ENCODE measurements at regions not wholly inside any gene's neighbourhood (a gene's known extent, or its start where the extent isn't known, plus 50 kb on each side); places are given as distances from the start of the nearest gene placed in this dataset.

DNA sequence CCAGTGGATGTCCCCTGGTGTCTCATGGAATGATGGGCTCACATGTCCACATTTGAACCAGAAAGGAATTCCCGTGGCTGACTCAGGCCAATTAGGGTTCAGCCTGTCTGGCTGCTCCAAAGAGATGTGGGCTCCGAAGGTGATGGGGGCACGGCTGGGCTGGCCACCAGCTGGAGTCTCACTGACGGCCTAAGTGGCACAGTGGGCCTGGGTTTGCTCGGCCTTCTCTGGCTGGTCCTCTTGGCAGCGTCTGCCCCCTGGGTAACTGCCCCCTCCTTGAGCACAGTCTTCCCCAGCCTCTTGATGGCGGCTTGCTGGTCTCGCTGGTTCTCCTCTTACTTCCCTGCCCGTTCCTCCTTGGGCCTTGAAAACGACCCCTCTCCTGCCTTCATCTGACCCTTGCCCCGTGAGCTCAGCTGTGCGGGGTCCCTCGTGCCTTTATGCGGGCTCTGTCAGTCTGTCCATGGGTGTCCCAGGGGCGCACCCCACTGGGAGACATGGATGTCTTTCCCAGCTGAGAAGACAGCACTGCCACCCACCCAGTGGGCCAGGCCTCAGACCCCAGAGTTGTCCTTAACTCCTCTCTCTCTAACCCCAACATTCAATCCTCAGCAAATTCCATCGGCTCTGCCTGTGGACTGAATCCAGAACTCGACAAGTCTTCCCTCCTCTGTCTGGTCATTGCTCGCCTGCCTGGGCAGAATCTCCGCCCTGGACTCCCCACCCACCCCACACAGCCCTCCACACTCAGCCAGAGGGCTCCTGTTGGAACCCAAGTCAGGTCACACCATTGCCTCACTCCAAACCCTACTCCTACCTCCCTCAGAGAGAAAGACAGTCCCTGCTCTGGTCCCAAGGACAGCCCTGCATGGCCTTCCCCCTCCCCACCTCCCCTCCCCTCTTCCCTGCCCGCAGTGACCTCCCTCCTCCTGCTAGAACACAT, 78.7 kb downstream of the CEBPB start:
- TF ChIP-seq, protein P1, sequence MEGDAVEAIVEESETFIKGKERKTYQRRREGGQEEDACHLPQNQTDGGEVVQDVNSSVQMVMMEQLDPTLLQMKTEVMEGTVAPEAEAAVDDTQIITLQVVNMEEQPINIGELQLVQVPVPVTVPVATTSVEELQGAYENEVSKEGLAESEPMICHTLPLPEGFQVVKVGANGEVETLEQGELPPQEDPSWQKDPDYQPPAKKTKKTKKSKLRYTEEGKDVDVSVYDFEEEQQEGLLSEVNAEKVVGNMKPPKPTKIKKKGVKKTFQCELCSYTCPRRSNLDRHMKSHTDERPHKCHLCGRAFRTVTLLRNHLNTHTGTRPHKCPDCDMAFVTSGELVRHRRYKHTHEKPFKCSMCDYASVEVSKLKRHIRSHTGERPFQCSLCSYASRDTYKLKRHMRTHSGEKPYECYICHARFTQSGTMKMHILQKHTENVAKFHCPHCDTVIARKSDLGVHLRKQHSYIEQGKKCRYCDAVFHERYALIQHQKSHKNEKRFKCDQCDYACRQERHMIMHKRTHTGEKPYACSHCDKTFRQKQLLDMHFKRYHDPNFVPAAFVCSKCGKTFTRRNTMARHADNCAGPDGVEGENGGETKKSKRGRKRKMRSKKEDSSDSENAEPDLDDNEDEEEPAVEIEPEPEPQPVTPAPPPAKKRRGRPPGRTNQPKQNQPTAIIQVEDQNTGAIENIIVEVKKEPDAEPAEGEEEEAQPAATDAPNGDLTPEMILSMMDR (conservative IDR thresholded peaks at IDR 0.05), result no peak
- TF ChIP-seq ZFX (IDR thresholded peaks at IDR 0.05), result no peak
